ENCODE measurements at regions not wholly inside any gene's neighbourhood (a gene's known extent, or its start where the extent isn't known, plus 50 kb on each side); places are given as distances from the start of the nearest gene placed in this dataset.

- intact Hi-C loops (cut with micrococcal nuclease; ENCODE audit: unreplicated experiment), result no loop called here
- DNase-seq (ENCODE audit: low read depth, low spot score) (no peak), ATAC-seq (no peak)
- Histone ChIP-seq H3K36me3 (ENCODE audit: control insufficient read depth, insufficient read depth, low read length) (no peaks in the 10 kb centered on the region), H3K27ac (ENCODE audit: low read length) (no peak overlapping the region), H3K4me3 (ENCODE audit: low read depth in 2 of 2, low read length in 2 of 2) (no peak overlapping the region), H3K27me3 (ENCODE audit: control insufficient read depth, insufficient read depth, low read length) (no peaks in the 10 kb centered on the region), H3K4me1 (ENCODE audit: control insufficient read depth, insufficient read depth, low read length) (no peaks in the 10 kb centered on the region), H3K9me3 (ENCODE audit: control insufficient read depth, insufficient read depth, low read depth, low read length) (peaks cover 5% of the 10 kb centered on the region; the same call in 1 of the 2 replicates)
- no TSS peak for BruUV-seq (replicated peaks)
- CTCF ChIA-PET, result no interaction called here
- in situ Hi-C loops (cut with HindIII; ENCODE audit: low pct_unique_long_range_greater_than_20kb, low sequenced_read_pairs), result no loop called here
- no peak for TF ChIP-seq TCF7L2 (IDR thresholded peaks at IDR 0.05; ENCODE audit: low read depth, low read length)
- TF ChIP-seq CTCF (IDR thresholded peaks at IDR 0.05), result no peak
- TF ChIP-seq SIN3A (IDR thresholded peaks at IDR 0.05; ENCODE audit: borderline replicate concordance, insufficient read depth, low read depth, low read length), result no peak
- no peak for TF ChIP-seq POLR2AphosphoS5 (IDR thresholded peaks at IDR 0.05; ENCODE audit: low read depth, low read length)
- TF ChIP-seq REST (IDR thresholded peaks at IDR 0.05; ENCODE audit: insufficient read depth in 1 of 2, low read depth in 2 of 2, low read length in 1 of 2), result no peak
- POLR2A ChIA-PET, result no interaction called here
These were observed 513.2 kb upstream of the MAN1A1 start for GRCh38 chr6:119862719-119863118.

- Histone ChIP-seq H3K36me3 (ENCODE audit: control insufficient read depth, insufficient read depth, low read length) (no peaks in the 10 kb centered on the region), H3K27me3 (ENCODE audit: control insufficient read depth, insufficient read depth, low read length) (no peaks in the 10 kb centered on the region), H3K9me3 (ENCODE audit: control insufficient read depth, insufficient read depth, low read depth, low read length) (no peaks in the 10 kb centered on the region), H3K27ac (ENCODE audit: low read length) (no peak overlapping the region), H3K4me3 (ENCODE audit: low read depth in 2 of 2, low read length in 2 of 2) (no peak overlapping the region), H3K4me1 (ENCODE audit: control insufficient read depth, insufficient read depth, low read length) (no peaks in the 10 kb centered on the region)
- ChIA-PET CTCF (no interaction called here), POLR2A (no interaction called here)
- ATAC-seq (no peak), DNase-seq (ENCODE audit: low read depth, low spot score) (no peak)
- TF ChIP-seq CTCF (IDR thresholded peaks at IDR 0.05), result no peak
- in situ Hi-C loops (cut with HindIII; ENCODE audit: low pct_unique_long_range_greater_than_20kb, low sequenced_read_pairs), result no loop called here
- intact Hi-C loops (cut with micrococcal nuclease; ENCODE audit: unreplicated experiment), result no loop called here
- BruUV-seq (replicated peaks), result no TSS peak
These were observed 509.3 kb upstream of the MAN1A1 start for GRCh38 chr6:119858901-119859300.

- no peak for TF ChIP-seq CTCF (IDR thresholded peaks at IDR 0.05)
- TF ChIP-seq TCF7L2 (IDR thresholded peaks at IDR 0.05; ENCODE audit: low read depth, low read length), result no peak
- TF ChIP-seq SIN3A (IDR thresholded peaks at IDR 0.05; ENCODE audit: borderline replicate concordance, insufficient read depth, low read depth, low read length), result no peak
- no peak for TF ChIP-seq REST (IDR thresholded peaks at IDR 0.05; ENCODE audit: insufficient read depth in 1 of 2, low read depth in 2 of 2, low read length in 1 of 2)
- TF ChIP-seq POLR2AphosphoS5 (IDR thresholded peaks at IDR 0.05; ENCODE audit: low read depth, low read length), result no peak
- no peaks in the 10 kb centered on the region for H3K9me3 ChIP-seq (ENCODE audit: control insufficient read depth, insufficient read depth, low read depth, low read length)
- intact Hi-C loops (cut with micrococcal nuclease; ENCODE audit: unreplicated experiment), result no loop called here
- H3K27me3 ChIP-seq (ENCODE audit: control insufficient read depth, insufficient read depth, low read length), result no peaks in the 10 kb centered on the region
- H3K27ac ChIP-seq (ENCODE audit: low read length), result no peak overlapping the region
- in situ Hi-C loops (cut with HindIII; ENCODE audit: low pct_unique_long_range_greater_than_20kb, low sequenced_read_pairs), result no loop called here
- DNase-seq (ENCODE audit: low read depth, low spot score) (no peak), ATAC-seq (no peak)
- no peaks in the 10 kb centered on the region for H3K36me3 ChIP-seq (ENCODE audit: control insufficient read depth, insufficient read depth, low read length)
- ChIA-PET CTCF (no interaction called here), POLR2A (no interaction called here)
- BruUV-seq (replicated peaks), result no TSS peak
- H3K4me1 ChIP-seq (ENCODE audit: control insufficient read depth, insufficient read depth, low read length), result no peaks in the 10 kb centered on the region
- H3K4me3 ChIP-seq (ENCODE audit: low read depth in 2 of 2, low read length in 2 of 2), result no peak overlapping the region
These were observed 506.6 kb upstream of the MAN1A1 start for GRCh38 chr6:119856136-119856535.
